HCEC 1CT (cell line): ENCODE measurements at regions not wholly inside any gene's neighbourhood (a gene's known extent, or its start where the extent isn't known, plus 50 kb on each side); places are given as distances from the start of the nearest gene placed in this dataset.
A peak's percentile ranks its signal among the peaks of the same experiment; 100 is the strongest.

Experiments used
- DNase-seq: peaks from one replicate; pipeline ENCODE4 v3.0.0-alpha.2; 2017

DNA sequence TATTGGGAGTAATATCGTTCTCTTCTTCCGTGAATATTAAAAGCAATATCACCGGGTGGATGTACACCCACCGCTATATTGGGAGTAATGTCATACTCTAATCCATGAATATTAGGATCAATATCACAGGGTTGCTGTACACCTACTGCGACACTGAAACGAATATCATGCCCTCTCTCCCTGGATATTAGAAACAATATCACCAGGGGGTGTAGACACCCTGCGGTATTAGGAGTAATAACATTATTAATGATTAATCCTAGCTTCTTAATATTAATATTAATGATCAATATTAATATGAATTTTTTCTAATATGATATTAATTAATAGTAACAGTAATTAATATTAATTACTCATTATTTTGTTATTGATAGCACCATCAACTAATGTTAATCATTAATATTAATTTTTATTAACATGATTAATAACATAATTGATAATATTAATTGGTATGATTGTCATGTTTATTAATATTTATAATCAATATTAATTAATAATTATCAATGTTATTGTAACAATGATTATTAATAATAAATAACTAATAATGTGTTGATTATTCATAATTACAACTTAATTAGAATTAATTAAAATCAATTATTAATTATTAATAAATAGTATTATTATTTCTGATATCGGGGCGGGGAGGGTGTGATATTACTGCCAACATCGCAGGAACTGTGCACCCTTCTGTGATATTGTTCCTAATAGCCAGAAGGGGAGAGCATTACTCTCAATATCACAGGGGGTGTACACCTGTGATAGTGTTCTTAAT lies 121.3 kb upstream of the C1GALT1 start:
- no peak for DNase-seq

DNA sequence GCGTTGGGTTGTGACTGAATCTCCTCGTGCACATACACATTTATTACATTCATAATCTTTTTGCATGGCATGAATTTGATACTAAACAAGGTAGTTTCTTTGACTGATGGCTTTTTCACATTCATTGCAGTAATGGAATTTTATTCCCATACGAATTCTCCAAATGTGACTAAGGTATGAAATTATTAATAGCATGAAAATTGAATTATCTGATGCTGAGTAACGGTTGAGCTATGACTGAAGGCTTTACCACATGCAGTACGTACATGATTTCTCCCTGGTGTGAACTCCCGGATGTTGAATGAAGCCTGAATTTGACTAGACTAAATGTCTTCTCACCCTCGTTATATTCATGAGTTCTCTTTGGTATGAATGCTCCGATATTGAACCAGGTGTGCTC lies 104.4 kb upstream of the C1GALT1 start:
- no peak for DNase-seq

DNA sequence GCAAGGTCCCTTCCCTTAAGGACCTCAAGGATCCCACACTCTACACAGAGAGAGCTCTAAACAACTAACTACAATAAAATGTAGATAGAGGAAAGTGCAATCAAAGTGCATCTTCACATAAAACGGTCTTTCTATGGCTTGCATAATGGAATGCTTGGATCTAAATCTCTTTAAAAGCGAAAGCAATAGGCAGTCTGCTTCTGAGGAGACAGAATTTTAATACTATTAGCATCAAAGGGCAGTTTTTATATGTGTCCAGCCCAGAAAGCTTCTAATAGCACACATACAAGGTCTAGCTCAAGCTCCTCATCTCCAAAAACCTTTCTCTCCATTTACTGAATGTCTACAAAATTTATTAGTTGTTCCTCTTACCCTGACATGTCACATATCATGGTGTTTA lies 101.5 kb upstream of the C1GALT1 start:
- no peak for DNase-seq

DNA sequence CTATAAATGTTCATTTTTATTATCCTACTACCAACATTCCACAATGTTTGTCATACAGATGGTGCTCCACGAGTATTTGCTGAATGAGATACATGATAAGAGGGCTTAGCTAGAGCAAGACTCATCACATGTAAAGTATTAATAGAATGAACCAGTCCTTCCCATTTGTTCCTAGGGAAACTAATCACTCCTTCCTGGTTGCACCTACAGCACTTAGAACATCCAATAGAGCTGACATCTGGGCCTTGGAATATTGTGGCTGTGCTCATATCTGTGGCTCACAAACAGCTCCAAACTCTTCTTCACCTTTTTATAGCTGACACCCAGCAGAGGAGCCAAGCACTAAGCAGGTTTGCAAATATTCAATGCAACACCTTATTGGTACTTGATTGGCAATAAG lies 91.9 kb upstream of the C1GALT1 start:
- no peak for DNase-seq

DNA sequence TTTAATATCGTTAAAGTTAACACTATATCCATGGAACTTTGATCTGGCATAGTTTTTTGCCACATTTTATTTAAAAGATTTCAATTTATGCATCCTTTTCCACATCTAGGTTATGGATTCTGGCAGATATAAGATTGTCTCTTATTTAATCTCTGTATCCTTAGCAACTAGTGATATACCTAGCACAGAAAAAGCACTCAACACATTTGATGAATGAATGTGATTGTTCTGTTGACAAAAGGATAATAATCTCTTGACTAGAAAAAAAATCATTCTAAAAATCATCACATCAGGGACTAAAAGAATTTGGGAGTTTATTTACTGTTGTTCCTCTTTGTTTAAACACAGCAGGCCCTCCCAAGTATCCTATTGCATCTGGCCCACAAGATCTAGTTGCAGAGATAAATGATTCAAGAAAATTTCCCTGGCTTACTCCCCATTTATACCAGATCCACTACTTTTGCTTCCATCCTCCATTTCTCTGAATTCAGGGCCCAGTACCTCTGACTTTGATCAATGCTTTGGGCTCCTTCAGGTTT lies 84.0 kb upstream of the C1GALT1 start:
- no peak for DNase-seq

DNA sequence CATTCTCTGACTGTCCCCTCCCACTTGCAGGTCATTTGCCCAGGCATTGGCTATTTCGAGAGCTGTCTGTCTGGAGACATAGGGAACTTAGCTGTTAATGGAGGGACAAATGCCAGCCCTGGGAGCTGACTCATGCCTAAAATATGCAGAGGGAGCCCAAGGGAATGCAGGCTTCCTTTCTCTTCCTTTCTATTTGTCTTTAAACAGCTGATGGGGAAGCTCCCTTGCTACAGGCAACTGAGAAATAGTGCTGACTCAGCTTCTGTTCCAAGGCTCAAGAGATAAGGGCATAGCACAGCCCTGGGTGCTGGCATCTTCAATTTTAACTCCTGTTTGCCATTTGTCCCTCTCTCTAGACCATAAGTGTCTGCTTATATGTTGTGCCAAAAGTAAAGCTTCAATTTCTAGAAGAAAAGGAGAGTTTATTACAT lies 82.7 kb upstream of the C1GALT1 start:
- DNase-seq = peak; percentile 91

DNA sequence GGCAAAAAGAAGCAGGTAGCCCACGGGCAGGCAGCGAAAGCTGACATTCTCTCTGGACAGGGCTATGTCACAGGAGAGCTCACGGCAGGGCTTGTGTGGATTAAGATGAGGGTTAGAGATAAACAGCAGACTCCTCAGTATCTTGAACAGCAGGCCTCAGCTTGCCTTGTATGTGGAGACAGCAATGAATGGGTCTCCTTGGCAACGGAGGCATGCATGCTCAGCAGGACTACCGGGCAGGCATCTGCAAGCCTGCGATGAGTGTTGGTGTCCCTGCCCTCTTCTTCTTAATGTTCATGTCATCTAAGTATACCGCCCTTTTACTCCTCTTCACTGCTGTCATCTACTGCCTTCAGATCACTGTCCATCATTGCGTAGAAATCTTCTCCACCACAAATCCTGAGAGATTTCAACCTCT lies 81.9 kb upstream of the C1GALT1 start:
- DNase-seq = no peak

DNA sequence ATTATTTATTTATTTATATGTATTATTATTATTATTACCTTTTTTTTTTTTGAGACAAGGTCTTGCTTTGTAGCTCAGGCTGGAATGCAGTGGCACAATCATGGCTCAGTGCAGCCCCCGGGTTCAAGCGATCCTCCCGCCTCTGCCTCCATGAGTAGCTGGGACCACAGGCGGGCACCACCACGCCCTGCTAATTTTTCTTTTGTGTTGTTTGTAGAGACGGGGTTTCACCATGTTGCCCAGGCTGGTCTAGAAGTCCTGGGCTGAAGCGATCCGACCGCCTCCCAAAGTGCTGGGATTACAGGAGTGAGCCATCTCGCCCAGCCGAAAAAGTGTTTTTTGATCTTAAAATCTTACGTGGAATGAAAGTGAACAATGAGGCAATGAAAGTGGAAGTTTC lies 79.4 kb upstream of the C1GALT1 start:
- no peak for DNase-seq

DNA sequence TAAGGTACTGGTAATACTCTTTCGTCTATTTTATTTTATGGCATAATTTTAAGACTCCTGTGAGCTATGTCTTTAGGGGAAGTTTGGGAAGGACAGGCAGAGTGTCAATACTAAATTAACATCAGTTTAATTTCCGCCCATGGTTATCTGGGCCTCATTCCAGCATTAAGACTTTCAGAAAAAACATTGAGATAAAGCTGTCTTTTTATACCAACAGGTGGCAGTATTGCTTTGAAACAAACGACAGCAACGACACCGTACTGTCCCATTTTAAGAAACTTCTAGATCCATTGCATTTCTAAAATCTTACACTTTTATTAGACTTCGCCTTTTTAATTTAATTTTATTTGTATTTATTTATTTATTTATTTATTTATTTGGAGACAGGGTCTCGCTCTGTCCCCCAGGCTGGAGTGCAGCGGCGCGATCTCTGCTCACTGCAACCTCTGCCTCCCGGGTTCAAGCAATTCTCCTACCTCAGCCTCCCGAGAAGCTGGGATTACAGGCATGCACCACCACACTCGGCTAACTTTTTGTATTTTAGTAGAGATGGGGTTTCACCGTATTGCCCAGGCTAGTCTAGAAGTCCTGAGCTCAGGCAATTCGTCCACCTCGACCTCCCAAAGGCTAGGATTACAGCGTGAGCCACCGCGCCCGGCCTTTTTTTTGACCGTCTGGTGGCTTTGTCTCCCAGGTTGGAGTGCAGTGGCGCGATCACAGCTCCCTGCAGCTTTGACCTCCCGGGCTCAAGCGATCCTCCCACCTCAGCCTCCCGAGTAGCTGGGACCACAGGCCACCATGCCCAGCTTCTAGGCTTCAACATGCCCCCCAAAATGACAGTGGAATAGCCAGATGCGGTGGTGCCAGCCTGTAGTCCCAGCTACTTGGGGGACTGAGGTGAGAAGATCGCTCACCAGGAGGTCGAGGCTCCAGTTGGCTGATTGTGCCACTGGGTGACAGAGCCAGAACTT lies 78.7 kb upstream of the C1GALT1 start:
- DNase-seq = peak; percentile 75

DNA sequence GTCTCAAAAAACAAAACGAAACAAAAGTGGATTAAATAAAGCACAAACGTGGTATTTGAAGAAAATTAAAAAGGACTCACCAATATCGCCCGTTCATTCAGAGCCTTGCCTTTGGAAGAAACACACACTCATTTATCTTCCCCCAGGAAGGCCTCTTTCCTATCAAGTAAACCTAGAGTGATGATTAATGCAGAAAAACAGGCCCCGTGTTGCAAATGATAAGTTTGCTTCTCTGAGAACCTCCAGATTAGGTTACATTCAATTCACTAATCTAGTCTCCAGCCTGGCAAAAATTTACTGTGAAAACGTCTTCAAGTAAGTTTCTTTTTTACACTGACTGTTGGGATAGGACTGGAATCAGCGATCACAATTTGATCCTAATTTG lies 78.0 kb upstream of the C1GALT1 start:
- no peak for DNase-seq

DNA sequence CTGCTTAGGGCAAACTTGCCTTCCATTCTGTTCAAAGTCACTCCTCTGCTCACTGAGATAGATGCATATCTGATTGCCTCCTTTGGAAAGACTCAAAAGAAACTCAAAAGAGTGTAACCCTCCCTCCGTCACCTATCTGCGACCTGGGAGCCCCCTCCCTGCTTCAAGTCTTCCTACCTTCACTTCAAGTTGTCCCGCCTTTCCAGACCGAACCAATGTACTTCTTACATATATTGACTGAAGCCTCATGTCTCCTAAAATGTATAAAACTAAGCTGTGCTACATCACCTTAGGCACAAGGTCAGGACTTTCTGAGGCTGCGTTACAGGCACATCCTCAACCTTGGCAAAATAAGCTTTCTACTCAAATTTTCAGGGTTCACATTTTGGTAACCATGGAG lies 77.4 kb upstream of the C1GALT1 start:
- DNase-seq = no peak

DNA sequence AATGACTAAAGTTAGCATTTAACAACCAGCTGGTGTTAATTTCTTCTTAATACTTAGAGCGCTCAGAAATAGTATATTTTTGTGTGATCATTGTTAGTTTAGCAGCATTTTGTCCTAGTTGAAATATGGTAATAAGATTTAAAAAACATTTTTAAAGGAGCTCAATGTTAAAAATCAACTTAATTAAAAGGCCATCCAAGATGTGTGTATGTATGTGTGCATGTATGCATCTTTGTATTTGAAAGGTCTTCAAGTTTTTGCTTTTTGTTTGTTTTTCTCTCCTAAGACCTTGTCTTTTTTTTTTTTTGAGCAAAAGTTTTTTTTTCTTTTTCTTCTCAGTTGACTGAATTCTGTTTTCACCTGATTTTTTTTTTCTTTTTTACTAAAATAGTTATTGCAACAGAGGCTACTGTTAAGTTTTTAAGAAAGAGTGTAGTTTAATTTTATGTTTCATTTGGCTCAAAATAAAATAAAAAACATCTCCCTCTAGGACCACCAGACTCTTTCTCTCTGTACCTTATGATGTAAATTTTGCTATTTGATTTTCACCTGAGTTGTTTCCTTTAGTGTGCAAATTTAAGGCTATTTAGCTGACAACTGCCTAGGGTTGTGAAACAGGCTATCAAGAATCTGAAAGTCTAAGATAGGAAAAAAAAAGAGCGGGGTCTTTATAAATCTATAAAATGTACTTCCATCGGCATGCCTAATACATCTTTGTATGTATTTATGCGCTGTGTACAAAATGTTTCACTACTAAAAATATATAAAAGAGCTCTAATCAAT lies 76.4 kb upstream of the C1GALT1 start:
- no peak for DNase-seq

DNA sequence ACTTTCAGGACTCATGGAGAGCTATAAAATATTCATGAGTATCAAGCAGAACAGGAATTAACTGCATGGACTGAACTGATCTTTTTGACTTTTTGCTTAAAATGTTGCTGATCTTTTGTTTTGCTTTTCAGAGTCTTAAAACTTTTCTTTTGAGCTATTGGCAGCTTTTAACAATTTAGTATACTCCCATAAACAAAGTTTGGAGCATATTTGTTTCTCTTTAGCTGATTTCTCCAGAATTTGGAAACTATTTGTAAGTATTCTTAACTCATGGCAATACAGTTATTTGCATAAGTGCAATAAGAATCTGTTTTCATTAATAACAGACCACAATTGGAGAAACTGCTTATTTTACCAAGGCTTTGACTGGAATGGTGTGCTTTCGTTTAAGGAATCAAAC lies 73.4 kb upstream of the C1GALT1 start:
- DNase-seq = no peak

DNA sequence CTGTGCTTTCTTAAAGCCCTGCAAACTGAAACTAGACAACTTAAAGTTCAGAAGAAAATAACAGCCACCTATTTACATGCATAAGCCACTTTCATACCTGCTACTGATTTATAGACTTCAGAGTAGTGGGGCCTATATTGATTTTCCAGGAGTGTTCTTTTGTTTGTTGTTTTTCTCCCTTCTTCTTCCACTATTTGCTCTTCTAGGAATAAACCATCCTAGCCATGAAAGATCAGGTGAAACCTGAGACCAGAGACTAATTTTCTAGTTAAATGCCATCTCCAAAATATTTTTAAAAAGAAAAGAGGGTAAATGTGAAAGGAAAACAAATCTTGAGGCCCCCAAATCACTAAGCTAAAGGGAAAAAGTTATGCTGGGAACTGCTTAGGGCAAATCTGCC lies 72.4 kb upstream of the C1GALT1 start:
- DNase-seq = no peak

DNA sequence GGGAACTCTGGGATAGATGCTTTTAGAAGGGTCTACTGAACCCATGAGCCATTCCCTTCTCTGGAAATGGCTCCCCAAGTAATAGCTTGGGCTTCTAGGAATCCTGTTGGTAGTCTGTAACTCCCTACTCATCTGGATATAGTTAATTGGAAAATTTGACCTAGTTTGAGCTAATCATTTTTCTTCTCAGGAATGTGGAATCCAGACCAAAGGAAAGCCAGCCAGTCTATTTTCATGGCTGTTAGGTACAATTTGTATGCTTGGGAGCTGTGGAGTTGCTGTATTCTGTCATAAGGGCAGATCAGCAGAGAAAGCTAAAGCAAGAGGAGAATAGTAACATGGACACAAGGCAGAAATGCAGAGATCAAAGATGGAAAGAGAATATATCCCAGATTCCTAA lies 71.6 kb upstream of the C1GALT1 start:
- DNase-seq = no peak

DNA sequence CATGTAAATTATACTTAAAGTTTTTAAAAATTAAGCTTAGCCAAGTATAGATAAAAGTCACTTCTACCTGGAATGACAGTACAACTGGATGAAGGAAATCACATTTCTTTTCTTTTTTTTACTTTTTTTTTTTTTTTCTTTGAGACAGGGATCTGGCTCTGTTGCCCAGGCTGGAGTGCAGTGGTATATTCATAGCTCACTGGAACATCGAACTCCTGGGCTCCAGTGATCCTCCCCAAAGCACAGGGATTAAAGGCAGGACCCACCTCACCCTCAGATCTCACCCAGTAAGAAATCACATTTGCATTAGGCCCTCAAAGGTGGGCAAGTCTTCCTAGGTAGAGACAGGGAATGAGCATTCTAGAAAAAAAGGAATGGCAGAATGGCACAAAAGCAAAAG lies 69.5 kb upstream of the C1GALT1 start:
- no peak for DNase-seq

DNA sequence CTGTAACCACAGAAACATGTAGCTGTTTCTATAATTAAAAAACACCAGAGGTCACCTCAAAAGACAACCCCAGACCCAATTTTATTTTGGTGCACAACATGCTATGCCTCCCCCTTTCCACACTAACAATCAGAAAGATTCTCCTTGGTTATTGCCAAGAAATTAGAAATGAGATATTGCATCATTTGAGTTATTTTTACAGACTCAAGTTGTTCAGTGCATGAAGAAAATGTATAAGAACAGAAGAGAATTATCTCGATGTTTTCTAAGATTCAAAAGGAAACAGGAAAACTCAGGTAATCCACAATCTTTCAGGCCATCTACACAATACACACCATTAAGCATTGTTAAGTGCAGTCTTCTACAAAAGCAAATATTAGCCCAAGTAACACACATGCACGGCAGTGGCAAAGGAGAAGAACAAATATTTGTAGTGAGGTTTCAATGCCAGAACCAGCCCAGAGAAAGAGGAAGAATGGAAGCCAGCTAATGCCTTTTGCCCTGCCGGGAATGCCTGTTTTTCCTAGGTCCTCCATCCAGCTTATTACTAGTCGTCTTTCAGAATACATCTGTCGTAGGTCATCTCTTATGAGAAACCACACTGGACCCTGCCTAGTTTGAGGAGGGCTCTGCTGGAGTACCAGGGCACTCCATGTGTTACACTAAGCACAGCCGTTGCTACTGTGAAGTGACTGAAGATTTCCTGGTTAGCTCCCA lies 67.6 kb upstream of the C1GALT1 start:
- DNase-seq = no peak

DNA sequence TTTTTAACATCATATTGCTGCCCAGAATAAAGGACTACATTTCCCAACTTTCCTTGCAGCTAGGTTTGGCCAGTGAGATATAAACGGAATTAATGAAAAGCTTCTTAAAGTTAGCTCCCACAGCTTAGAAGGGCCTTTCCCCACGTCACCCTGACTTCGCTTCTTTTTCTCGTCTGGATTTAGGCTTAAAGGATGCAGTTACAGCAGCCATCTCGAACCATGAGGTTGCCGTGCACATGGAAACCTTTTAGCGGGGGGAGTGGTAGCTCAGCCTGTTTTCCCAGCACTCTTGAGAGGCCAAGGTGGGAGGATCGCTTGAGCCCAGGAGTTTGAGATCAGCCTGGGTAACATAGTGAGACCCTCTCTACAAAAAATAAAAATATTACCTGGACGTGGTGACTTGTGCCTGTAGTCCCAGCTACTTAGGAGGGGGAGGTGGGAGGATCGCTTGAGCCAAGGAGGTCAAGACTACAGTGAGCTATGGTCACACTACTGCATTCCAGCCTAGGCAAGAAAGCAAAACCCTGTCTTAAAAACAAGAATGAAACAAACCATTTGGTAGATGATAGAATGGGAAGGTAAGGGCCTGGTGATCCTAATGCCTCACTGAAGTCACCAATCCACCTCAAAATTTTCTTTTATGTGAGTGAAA lies 64.3 kb upstream of the C1GALT1 start:
- no peak for DNase-seq

DNA sequence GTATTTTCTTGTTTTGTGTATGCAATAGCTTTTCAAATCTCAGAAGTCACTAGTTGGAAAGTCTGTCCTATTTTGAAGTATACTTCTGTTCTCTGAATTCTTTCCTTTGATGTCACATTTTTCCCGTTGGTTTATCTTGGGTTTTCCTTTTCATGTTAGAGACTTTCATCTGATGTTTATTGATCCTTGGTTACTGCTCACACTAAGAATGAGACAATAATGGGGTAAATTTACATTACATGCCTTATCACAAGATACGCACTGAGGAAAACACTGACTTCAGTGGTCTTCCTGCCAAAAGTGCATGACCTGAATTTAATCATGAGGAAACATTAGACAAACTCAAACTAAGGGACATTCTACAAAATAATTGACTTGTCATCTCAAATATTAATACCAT lies 63.5 kb upstream of the C1GALT1 start:
- DNase-seq = no peak

DNA sequence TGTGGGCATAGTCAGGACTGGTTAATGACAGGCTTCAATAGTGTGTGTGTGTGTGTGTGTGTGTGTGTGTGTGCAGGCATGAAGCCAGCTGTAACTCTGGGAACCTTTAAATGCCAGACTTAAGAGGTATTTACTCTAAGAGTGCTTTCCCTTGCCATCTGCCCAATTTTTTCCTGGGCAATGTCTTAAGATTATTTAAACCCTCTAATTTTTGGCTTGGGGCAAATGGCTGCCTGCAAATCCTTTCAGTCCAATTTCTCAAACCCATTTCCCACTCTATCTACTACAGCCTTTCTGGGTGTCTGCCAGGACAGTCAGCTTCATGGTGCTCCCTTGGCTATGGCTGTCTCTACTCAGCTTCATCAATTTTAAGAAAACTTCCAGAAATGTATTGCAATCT lies 62.6 kb upstream of the C1GALT1 start:
- no peak for DNase-seq

DNA sequence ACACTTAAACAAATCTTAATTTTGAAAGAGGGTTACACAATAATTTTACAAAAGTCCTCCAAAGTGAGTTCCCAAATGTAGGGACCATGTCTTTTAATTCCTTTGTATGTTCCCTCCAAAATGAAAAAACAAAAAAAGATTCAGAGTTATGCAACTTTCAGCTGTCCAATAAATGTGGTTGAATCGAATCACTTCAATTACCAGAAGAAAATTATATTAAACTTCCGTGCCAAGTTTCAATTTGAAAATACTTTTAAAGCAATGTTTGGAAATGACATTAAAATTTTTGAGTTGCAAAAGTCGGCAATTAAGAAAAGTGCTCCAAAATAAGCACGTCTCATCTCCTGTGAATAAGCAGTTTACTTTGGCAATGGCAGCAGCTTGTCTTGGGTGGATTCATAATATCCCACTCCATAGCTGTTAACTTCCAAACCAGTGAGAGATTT lies 60.3 kb upstream of the C1GALT1 start:
- DNase-seq = no peak
